ENCODE measurements at regions not wholly inside any gene's neighbourhood (a gene's known extent, or its start where the extent isn't known, plus 50 kb on each side); places are given as distances from the start of the nearest gene placed in this dataset.

DNA sequence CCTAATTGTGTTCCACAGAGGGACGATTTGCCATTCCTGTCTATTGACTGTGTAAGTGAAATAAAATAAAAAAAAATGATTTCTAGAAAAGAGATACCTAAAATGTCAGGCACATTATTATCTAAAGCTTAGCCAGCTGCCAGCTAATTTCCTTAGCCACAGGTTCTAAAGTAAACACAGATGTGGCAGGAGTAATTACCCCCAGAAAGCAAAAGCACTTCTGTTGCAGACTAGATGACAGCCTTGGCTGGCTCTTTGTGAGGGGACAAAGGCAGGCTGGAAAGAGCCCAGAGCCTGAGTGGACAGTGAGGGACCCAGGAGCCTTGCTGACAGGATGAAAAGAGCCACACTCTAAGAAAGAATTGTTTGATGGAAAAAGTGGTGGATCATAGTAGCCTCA lies 418.1 kb downstream of the LRIG3 start:
- no peak for TF ChIP-seq CTCF (IDR thresholded peaks at IDR 0.05)
- intact Hi-C loops (cut with DNase I), result no loop called here
- Histone ChIP-seq H3K27me3 (no peaks in the 10 kb centered on the region), H3K36me3 (no peaks in the 10 kb centered on the region), H3K27ac (no peak overlapping the region), H3K4me3 (no peak overlapping the region), H3K4me1 (no peaks in the 10 kb centered on the region), H3K9me3 (no peaks in the 10 kb centered on the region)
- DNase-seq (no peak), ATAC-seq (no peak)

GRCh38 chr12:58502841-58503240 lies 417.5 kb downstream of the LRIG3 start:
- no peaks in the 10 kb centered on the region for H3K4me1 ChIP-seq
- no peaks in the 10 kb centered on the region for H3K36me3 ChIP-seq
- ATAC-seq (no peak), DNase-seq (no peak)
- intact Hi-C loops (cut with DNase I), result no loop called here
- TF ChIP-seq CTCF (IDR thresholded peaks at IDR 0.05), result no peak
- no peak overlapping the region for H3K27ac ChIP-seq
- no peak overlapping the region for H3K4me3 ChIP-seq
- H3K27me3 ChIP-seq, result no peaks in the 10 kb centered on the region
- no peaks in the 10 kb centered on the region for H3K9me3 ChIP-seq

DNA sequence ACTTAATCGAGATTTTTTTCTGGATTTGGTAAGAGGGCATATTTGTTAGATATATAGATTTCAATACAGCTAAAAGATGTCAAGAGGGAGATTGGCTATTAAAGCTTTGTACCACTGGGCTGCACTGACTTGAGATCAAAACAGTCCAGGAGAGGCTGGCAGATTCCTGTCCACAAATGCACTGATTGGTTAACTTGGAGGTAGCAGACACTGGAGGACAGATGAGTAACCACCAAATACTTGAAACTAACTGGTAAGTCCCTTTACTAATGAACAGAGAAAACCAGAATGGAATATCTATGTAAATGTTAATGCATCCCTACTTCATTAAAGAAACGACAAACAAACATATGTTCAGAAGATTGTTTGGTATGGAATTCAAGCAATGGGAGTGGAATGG lies 416.6 kb downstream of the LRIG3 start:
- Histone ChIP-seq H3K27me3 (no peaks in the 10 kb centered on the region), H3K9me3 (no peaks in the 10 kb centered on the region), H3K36me3 (no peaks in the 10 kb centered on the region), H3K27ac (no peak overlapping the region), H3K4me3 (no peak overlapping the region), H3K4me1 (no peaks in the 10 kb centered on the region)
- intact Hi-C loops (cut with DNase I), result no loop called here
- ATAC-seq, result no peak
- no peak for DNase-seq
- no peak for TF ChIP-seq CTCF (IDR thresholded peaks at IDR 0.05)

GRCh38 chr12:58504143-58504938 lies 416.0 kb downstream of the LRIG3 start:
- no peak for DNase-seq
- intact Hi-C loops (cut with DNase I), result no loop called here
- ATAC-seq, result no peak
- Histone ChIP-seq H3K4me3 (no peak overlapping the region), H3K9me3 (no peaks in the 10 kb centered on the region), H3K27ac (no peak overlapping the region), H3K27me3 (no peaks in the 10 kb centered on the region), H3K4me1 (no peaks in the 10 kb centered on the region), H3K36me3 (no peaks in the 10 kb centered on the region)
- no peak for TF ChIP-seq CTCF (IDR thresholded peaks at IDR 0.05)

DNA sequence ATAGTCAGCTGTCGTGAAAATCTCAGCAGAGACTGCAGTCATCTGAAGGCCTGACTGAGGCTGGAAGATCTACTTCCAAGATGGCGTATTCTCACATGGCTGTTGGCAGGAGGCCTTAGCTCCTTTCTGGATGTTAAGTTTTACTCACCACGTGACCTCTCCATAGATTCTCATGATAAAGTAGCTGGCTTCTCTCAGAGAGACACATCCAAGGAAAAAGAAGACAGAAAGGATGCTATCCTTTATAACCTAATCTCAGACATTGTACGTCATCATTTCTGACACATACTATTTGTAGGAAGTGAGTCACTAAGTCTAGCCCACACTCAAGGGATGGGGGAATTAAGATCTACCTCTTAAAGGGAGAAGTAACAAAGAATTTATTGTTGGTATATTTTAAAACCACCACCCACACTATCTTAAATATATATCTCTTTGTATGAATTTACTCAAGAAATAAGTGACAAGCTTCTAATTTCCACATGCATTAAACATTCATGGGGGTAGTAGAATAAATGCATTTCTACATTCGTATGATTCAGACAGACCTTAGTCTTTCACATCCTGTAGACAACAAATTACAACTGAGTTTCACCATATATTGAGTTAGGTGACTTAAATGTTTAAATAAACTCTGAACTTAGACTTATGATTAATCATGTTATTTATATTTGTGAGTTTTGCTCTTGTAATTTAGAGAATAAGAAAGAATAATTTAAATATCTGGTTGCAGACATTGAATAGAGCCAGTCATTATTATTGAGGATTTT lies 411.0 kb downstream of the LRIG3 start:
- intact Hi-C loops (cut with DNase I), result no loop called here

More for the DNA sequence above, 411.0 kb downstream of the LRIG3 start:
- ATAC-seq, result no peak
- no peak for TF ChIP-seq CTCF (IDR thresholded peaks at IDR 0.05)
- Histone ChIP-seq H3K9me3 (no peaks in the 10 kb centered on the region), H3K4me3 (no peak overlapping the region), H3K27me3 (no peaks in the 10 kb centered on the region), H3K4me1 (no peaks in the 10 kb centered on the region), H3K36me3 (no peaks in the 10 kb centered on the region), H3K27ac (no peak overlapping the region)
- no peak for DNase-seq
